Fibroblast of skin of right quadriceps (primary cell): ENCODE measurements at regions not wholly inside any gene's neighbourhood (a gene's known extent, or its start where the extent isn't known, plus 50 kb on each side); places are given as distances from the start of the nearest gene placed in this dataset.
A peak's percentile ranks its signal among the peaks of the same experiment; 100 is the strongest.
"Not testable (repeated sequence)": the region's sequence is repeated elsewhere in the genome, so short reads cannot be mapped to it uniquely, and the experiment has no call there.

Experiments used
- DNase-seq: peaks from one replicate; pipeline ENCODE4 v3.0.0-alpha.2; 2013

GRCh38 chr7:20466543-20467021 lies 135.9 kb downstream of the ITGB8 start:
- no peak for DNase-seq

GRCh38 chr7:20470082-20470481 lies 139.4 kb downstream of the ITGB8 start:
- no peak for DNase-seq

GRCh38 chr7:20470726-20471125 lies 140.0 kb downstream of the ITGB8 start:
- no peak for DNase-seq

GRCh38 chr7:20474249-20474648 lies 141.2 kb upstream of the ABCB5 start:
- DNase-seq, result no peak

GRCh38 chr7:20475756-20476155 lies 139.7 kb upstream of the ABCB5 start:
- DNase-seq, result no peak

GRCh38 chr7:20477067-20477466 lies 138.4 kb upstream of the ABCB5 start:
- no peak for DNase-seq

GRCh38 chr7:20479706-20480105 lies 135.8 kb upstream of the ABCB5 start:
- DNase-seq, result no peak

- no peak for DNase-seq
These were observed 133.4 kb upstream of the ABCB5 start for GRCh38 chr7:20482071-20482470.

GRCh38 chr7:20484356-20484755 lies 131.1 kb upstream of the ABCB5 start:
- no peak for DNase-seq

- DNase-seq, result no peak
These were observed 126.6 kb upstream of the ABCB5 start for GRCh38 chr7:20488850-20489249.

GRCh38 chr7:20491284-20491683 lies 124.2 kb upstream of the ABCB5 start:
- no peak for DNase-seq

- DNase-seq, result no peak
These were observed 120.9 kb upstream of the ABCB5 start for GRCh38 chr7:20494566-20494965.

GRCh38 chr7:20501473-20501872 lies 114.0 kb upstream of the ABCB5 start:
- not testable (repeated sequence) for DNase-seq

- no peak for DNase-seq
These were observed 112.1 kb upstream of the ABCB5 start for GRCh38 chr7:20503278-20503950.

GRCh38 chr7:20504060-20504459 lies 111.4 kb upstream of the ABCB5 start:
- DNase-seq, result no peak

- no peak for DNase-seq
These were observed 109.3 kb upstream of the ABCB5 start for GRCh38 chr7:20506175-20506574.

- no peak for DNase-seq
These were observed 108.3 kb upstream of the ABCB5 start for GRCh38 chr7:20507157-20507556.

GRCh38 chr7:20508109-20508508 lies 107.4 kb upstream of the ABCB5 start:
- no peak for DNase-seq

- no peak for DNase-seq
These were observed 105.4 kb upstream of the ABCB5 start for GRCh38 chr7:20509892-20510572.

- no peak for DNase-seq
These were observed 104.9 kb upstream of the ABCB5 start for GRCh38 chr7:20510573-20510900.

- DNase-seq, result no peak
These were observed 102.1 kb upstream of the ABCB5 start for GRCh38 chr7:20513341-20513740.

GRCh38 chr7:20513897-20514296 lies 101.6 kb upstream of the ABCB5 start:
- no peak for DNase-seq

GRCh38 chr7:20514364-20514763 lies 101.1 kb upstream of the ABCB5 start:
- peak; percentile 58 for DNase-seq

GRCh38 chr7:20519645-20520044 lies 95.8 kb upstream of the ABCB5 start:
- no peak for DNase-seq

GRCh38 chr7:20520530-20520929 lies 94.9 kb upstream of the ABCB5 start:
- no peak for DNase-seq
